ENCODE measurements at regions not wholly inside any gene's neighbourhood (a gene's known extent, or its start where the extent isn't known, plus 50 kb on each side); places are given as distances from the start of the nearest gene placed in this dataset.

DNA sequence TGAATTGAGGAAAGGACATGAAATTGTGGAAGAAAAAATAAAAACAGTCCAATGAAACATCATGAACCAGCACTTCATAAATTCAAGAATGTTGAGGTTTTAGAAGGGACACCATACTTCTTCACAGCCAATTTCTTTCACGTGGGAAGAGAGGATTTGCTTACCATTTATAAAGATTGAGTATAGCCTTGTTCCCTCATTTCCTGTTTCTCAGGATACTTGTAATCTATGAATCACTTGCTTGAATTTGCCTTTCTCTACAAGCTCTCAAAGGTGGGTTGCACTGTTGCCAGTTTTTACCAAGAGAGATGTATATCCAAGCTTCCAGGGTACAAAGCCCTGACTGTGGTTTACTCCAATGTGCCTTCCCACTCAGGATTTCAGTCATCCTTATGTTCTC lies 116.1 kb downstream of the DUSP6 start:
- TF ChIP-seq, protein P1, sequence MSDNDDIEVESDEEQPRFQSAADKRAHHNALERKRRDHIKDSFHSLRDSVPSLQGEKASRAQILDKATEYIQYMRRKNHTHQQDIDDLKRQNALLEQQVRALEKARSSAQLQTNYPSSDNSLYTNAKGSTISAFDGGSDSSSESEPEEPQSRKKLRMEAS (IDR thresholded peaks at IDR 0.05; ENCODE audit: low read depth), result no peak
- no peak for TF ChIP-seq RFX5 (IDR thresholded peaks at IDR 0.05; ENCODE audit: low read length)
- no peak for TF ChIP-seq YY1 (IDR thresholded peaks at IDR 0.05; ENCODE audit: low read depth)
- no peak for TF ChIP-seq GABPA (IDR thresholded peaks at IDR 0.05; ENCODE audit: low read depth)
- TF ChIP-seq, protein P2, sequence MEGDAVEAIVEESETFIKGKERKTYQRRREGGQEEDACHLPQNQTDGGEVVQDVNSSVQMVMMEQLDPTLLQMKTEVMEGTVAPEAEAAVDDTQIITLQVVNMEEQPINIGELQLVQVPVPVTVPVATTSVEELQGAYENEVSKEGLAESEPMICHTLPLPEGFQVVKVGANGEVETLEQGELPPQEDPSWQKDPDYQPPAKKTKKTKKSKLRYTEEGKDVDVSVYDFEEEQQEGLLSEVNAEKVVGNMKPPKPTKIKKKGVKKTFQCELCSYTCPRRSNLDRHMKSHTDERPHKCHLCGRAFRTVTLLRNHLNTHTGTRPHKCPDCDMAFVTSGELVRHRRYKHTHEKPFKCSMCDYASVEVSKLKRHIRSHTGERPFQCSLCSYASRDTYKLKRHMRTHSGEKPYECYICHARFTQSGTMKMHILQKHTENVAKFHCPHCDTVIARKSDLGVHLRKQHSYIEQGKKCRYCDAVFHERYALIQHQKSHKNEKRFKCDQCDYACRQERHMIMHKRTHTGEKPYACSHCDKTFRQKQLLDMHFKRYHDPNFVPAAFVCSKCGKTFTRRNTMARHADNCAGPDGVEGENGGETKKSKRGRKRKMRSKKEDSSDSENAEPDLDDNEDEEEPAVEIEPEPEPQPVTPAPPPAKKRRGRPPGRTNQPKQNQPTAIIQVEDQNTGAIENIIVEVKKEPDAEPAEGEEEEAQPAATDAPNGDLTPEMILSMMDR (IDR thresholded peaks at IDR 0.05), result no peak
